CD14-positive monocyte (primary cell): ENCODE measurements at regions not wholly inside any gene's neighbourhood (a gene's known extent, or its start where the extent isn't known, plus 50 kb on each side); places are given as distances from the start of the nearest gene placed in this dataset.

ENCODE experiments used
- DNase-seq, 3 donors: peaks; one replicate each; pipeline ENCODE4 v3.0.0-alpha.2; 2011 to 2022
- H2AFZ ChIP-seq: 2 replicates; pipeline ENCODE4 v1.6.0; 2012; ENCODE audit warnings: mild to moderate bottlenecking, low read depth, low read length, inconsistent platforms; ENCODE audit not compliant: insufficient read depth, poor library complexity, severe bottlenecking
- H3K27ac ChIP-seq, 2 donors: 1 replicate in 1 of 2; 2 replicates in 1 of 2; pipeline ENCODE4 v1.5.1; 2012 to 2013; ENCODE audit warnings: low read length in 2 of 2, control low read depth in 1 of 2, inconsistent platforms in 1 of 2, low read depth in 1 of 2, mild to moderate bottlenecking in 1 of 2
- H3K27me3 ChIP-seq, 2 donors: one replicate each; pipeline versions ENCODE4 v1.6.0 to v1.6.1; 2011 to 2013; ENCODE audit warnings: low read length in 2 of 2; ENCODE audit not compliant: control insufficient read depth in 2 of 2, insufficient read depth in 2 of 2
- H3K36me3 ChIP-seq, 2 donors: replicated peaks in 1 of 2; 1 replicate in 1 of 2; 2 replicates in 1 of 2; pipeline versions ENCODE4 v1.5.1 to v1.6.1; 2012 to 2013; ENCODE audit warnings: low read length in 2 of 2, control low read depth in 1 of 2, inconsistent platforms in 1 of 2, mild to moderate bottlenecking in 1 of 2; ENCODE audit not compliant: insufficient read depth in 2 of 2, control insufficient read depth in 1 of 2
- H3K4me1 ChIP-seq, 2 donors: 1 replicate in 1 of 2; 2 replicates in 1 of 2; pipeline versions ENCODE4 v1.5.1 to v1.6.1; 2012 to 2013; ENCODE audit warnings: low read length in 2 of 2, control low read depth in 1 of 2, inconsistent platforms in 1 of 2, mild to moderate bottlenecking in 1 of 2, moderate library complexity in 1 of 2; ENCODE audit not compliant: insufficient read depth in 2 of 2, control insufficient read depth in 1 of 2
- H3K4me2 ChIP-seq: replicated peaks from 2 replicates; pipeline ENCODE3; 2012; ENCODE audit warnings: low read length, moderate library complexity, mild to moderate bottlenecking; ENCODE audit not compliant: poor library complexity, severe bottlenecking; ENCODE audit errors: extremely low read depth
- H3K4me3 ChIP-seq, 3 experiments: fragments of 200-600 bp in 1 of 3; sonication (generic) in 1 of 3; replicated peaks in 1 of 3; 1 replicate in 2 of 3; 2 replicates in 1 of 3; pipeline ENCODE4 v1.5.1; 2011 to 2013; ENCODE audit warnings: low read length in 3 of 3, mild to moderate bottlenecking in 3 of 3, control low read depth in 2 of 3, low read depth in 2 of 3, inconsistent platforms in 1 of 3, moderate library complexity in 1 of 3
- H3K79me2 ChIP-seq: 2 replicates; pipeline ENCODE4 v1.6.0; 2012; ENCODE audit warnings: mild to moderate bottlenecking, control low read depth, inconsistent platforms, low read length, moderate library complexity; ENCODE audit not compliant: insufficient read depth
- H3K9ac ChIP-seq: 2 replicates; pipeline ENCODE4 v1.6.0; 2017; ENCODE audit warnings: low read length, mild to moderate bottlenecking; ENCODE audit not compliant: insufficient read depth, poor library complexity, severe bottlenecking
- H3K9me3 ChIP-seq, 2 donors: replicated peaks in 1 of 2; 1 replicate in 1 of 2; 2 replicates in 1 of 2; pipeline versions ENCODE4 v1.5.1 to v1.6.1; 2012 to 2013; ENCODE audit warnings: low read length in 2 of 2, control low read depth in 1 of 2; ENCODE audit not compliant: control insufficient read depth in 1 of 2, insufficient read depth in 1 of 2
- H4K20me1 ChIP-seq: 2 replicates; pipeline ENCODE4 v1.6.0; 2012; ENCODE audit warnings: mild to moderate bottlenecking, low read length, control low read depth, moderate library complexity; ENCODE audit not compliant: insufficient read depth
- H3K27ac Mint-ChIP-seq, 7 donors: one replicate each; pipeline ENCODE4 v1.8.0; 2020; ENCODE audit warnings: mild to moderate bottlenecking in 7 of 7, mixed read lengths in 7 of 7, moderate library complexity in 6 of 7, inconsistent platforms in 2 of 7
- H3K27me3 Mint-ChIP-seq, 3 donors: one replicate each; pipeline ENCODE4 v1.8.0; 2021 to 2022; ENCODE audit warnings: low read depth in 3 of 3, mild to moderate bottlenecking in 3 of 3, mixed read lengths in 3 of 3, moderate library complexity in 3 of 3, inconsistent platforms in 1 of 3
- H3K36me3 Mint-ChIP-seq, 2 donors: one replicate each; pipeline ENCODE4 v1.8.0; 2020; ENCODE audit warnings: mixed read lengths in 2 of 2, inconsistent platforms in 1 of 2, mild to moderate bottlenecking in 1 of 2
- H3K4me1 Mint-ChIP-seq: one replicate; pipeline ENCODE4 v1.8.0; 2020; ENCODE audit warnings: mild to moderate bottlenecking, mixed read lengths
- H3K4me3 Mint-ChIP-seq, 2 donors: one replicate each; pipeline ENCODE4 v1.8.0; 2020; ENCODE audit warnings: mild to moderate bottlenecking in 2 of 2, mixed read lengths in 2 of 2, moderate library complexity in 1 of 2
- H3K9me3 Mint-ChIP-seq, 7 donors: one replicate each; pipeline ENCODE4 v1.8.0; 2020 to 2022; ENCODE audit warnings: mixed read lengths in 7 of 7, mild to moderate bottlenecking in 6 of 7, moderate library complexity in 6 of 7, inconsistent platforms in 2 of 7
- CTCF ChIP-seq: fragments of 200-600 bp; IDR thresholded peaks from one replicate; pipeline ENCODE4 v1.8.0; 2022; ENCODE audit warnings: antibody characterized with exemption, mild to moderate bottlenecking
- WGBS: methylation state at CpG from one replicate; pipeline ENCODE4 v1.1.5; 2013; ENCODE audit warnings: missing lambda C conversion rate; ENCODE audit not compliant: insufficient coverage; 5-methylcytosine and 5-hydroxymethylcytosine counted together
- intact Hi-C, 2 donors: fragments of 100-400 bp; cut with micrococcal nuclease; formaldehyde crosslinking; loops; one replicate each; pipeline versions ENCODE4 v1.15.0 to v1.15.1; 2023

DNA sequence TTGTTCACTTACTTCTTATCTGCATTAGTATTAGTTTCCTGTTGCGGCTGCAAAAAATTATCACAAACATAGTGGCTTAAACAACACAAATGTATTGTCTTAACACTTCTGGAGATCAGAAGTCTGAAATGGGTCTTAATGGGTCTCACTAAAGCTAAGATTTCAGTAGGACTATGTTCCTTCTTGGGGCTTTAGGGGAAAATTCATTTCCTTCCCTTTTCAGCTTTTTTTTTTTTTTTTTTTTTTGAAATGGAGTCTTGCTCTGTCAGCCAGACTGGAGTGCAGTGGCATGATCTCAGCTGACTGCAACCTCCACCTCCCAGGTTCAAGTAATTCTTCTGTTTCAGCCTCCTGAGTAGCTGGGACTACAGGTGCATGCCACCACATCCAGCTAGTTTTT is 78.1 kb upstream of the KLF3 start:
- Histone ChIP-seq H3K4me2 (peak overlapping the region; percentile 35), H3K27me3 (no peaks in the 10 kb centered on the region), H3K27ac (no peak overlapping the region), H3K79me2 (no peaks in the 10 kb centered on the region), H2AFZ (no peak overlapping the region), H4K20me1 (no peaks in the 10 kb centered on the region), H3K9ac (no peak overlapping the region), H3K4me1 (peaks cover 34 to 43% of the 10 kb centered on the region in 2 donors), H3K36me3 (no peaks in the 10 kb centered on the region), H3K9me3 (peaks cover 0 to under 1% of the 10 kb centered on the region in 2 donors), H3K4me3 (peak overlapping the region in 1 of 3 experiments; percentile 6)
- H3K4me3 Mint-ChIP-seq, result peak overlapping the region in 1 of 2 donors; percentile 70
- H3K4me1 Mint-ChIP-seq, result peaks cover 52% of the 10 kb centered on the region
- DNase-seq, result peak in 1 of 3 donors; percentile 12
- H3K27ac Mint-ChIP-seq, result peak overlapping the region in 1 of 7 donors; percentile 44
- intact Hi-C loops, result loop anchor here in 1 of 2 donors (10.0 kb wide), 2 partner anchors 59 to 61 kb away; no protein-coding TSS in a partner anchor
- peaks cover 0 to 9% (median 0%) of the 10 kb centered on the region in 3 donors for H3K27me3 Mint-ChIP-seq
- WGBS, result no CpG with 5 or more reads among the region's 1 CpG
- no peak for TF ChIP-seq CTCF
- peaks cover 0 to 3% (median under 1%) of the 10 kb centered on the region in 7 donors for H3K9me3 Mint-ChIP-seq
- peaks cover 0 to 3% of the 10 kb centered on the region in 2 donors for H3K36me3 Mint-ChIP-seq

GRCh38 chr4:38587106-38587505 is 76.9 kb upstream of the KLF3 start:
- Mint-ChIP-seq H3K9me3 (peaks cover 2 to 10% (median 7%) of the 10 kb centered on the region in 7 donors), H3K27ac (peak overlapping the region in 5 of 7 donors; percentile 12 to 68 (median 32)), H3K27me3 (peaks cover 0 to 9% (median 0%) of the 10 kb centered on the region in 3 donors), H3K4me1 (peaks cover 42% of the 10 kb centered on the region), H3K4me3 (no peak overlapping the region), H3K36me3 (peaks cover 0 to 3% of the 10 kb centered on the region in 2 donors)
- TF ChIP-seq CTCF, result no peak
- H3K79me2 ChIP-seq, result no peaks in the 10 kb centered on the region
- no peaks in the 10 kb centered on the region for H3K36me3 ChIP-seq
- intact Hi-C loops, result loop anchor here in 1 of 2 donors (10.0 kb wide), 2 partner anchors 58 to 62 kb away; no protein-coding TSS in a partner anchor
- no peak overlapping the region for H3K4me3 ChIP-seq
- H3K27me3 ChIP-seq, result no peaks in the 10 kb centered on the region
- H3K4me1 ChIP-seq, result peaks cover 34 to 39% of the 10 kb centered on the region in 2 donors
- H3K27ac ChIP-seq, result peak overlapping the region in 1 of 2 donors; percentile 12
- no peak overlapping the region for H3K9ac ChIP-seq
- peaks cover 6 to 7% of the 10 kb centered on the region in 2 donors for H3K9me3 ChIP-seq
- no peak overlapping the region for H2AFZ ChIP-seq
- no peak overlapping the region for H3K4me2 ChIP-seq
- no peak for DNase-seq
- H4K20me1 ChIP-seq, result no peaks in the 10 kb centered on the region
